ENCODE measurements at regions not wholly inside any gene's neighbourhood (a gene's known extent, or its start where the extent isn't known, plus 50 kb on each side); places are given as distances from the start of the nearest gene placed in this dataset.
"Not testable (repeated sequence)": the region's sequence is repeated elsewhere in the genome, so short reads cannot be mapped to it uniquely, and the experiment has no call there.

- H3K36me3 Mint-ChIP-seq: peaks cover 53% of the 10 kb centered on the region
- H3K4me3 Mint-ChIP-seq; H3K4me1 Mint-ChIP-seq; POLR2A ChIA-PET; H3K27ac Mint-ChIP-seq; DNase-seq (ENCODE audit: low spot score); ATAC-seq; CTCF ChIA-PET: not testable (repeated sequence)
- H3K9me3 Mint-ChIP-seq: peaks cover 68% of the 10 kb centered on the region
- H3K27me3 Mint-ChIP-seq (ENCODE audit: low read depth): peaks cover 11% of the 10 kb centered on the region
These were observed 156.7 kb upstream of the HDDC2 start for GRCh38 chr6:125458493-125458892.

- POLR2A ChIA-PET; CTCF ChIA-PET; H3K4me3 Mint-ChIP-seq; H3K27ac Mint-ChIP-seq; H3K27me3 Mint-ChIP-seq (ENCODE audit: low read depth); DNase-seq (ENCODE audit: low spot score); ATAC-seq: not testable (repeated sequence)
- H3K9me3 Mint-ChIP-seq: peaks cover 54% of the 10 kb centered on the region
- peaks cover 14% of the 10 kb centered on the region for H3K4me1 Mint-ChIP-seq
- peaks cover 37% of the 10 kb centered on the region for H3K36me3 Mint-ChIP-seq
These were observed 163.6 kb upstream of the HDDC2 start for GRCh38 chr6:125465332-125465731.

GRCh38 chr6:125469915-125470314 is 168.1 kb upstream of the HDDC2 start:
- peaks cover 24% of the 10 kb centered on the region for H3K4me1 Mint-ChIP-seq

GRCh38 chr6:125471667-125472066 is 169.9 kb upstream of the HDDC2 start:
- H3K9me3 Mint-ChIP-seq: peaks cover 11% of the 10 kb centered on the region
- ChIA-PET CTCF (no interaction called here), POLR2A (no interaction called here)
- H3K4me1 Mint-ChIP-seq: peaks cover 24% of the 10 kb centered on the region
- H3K27ac Mint-ChIP-seq: 0 out of 2 replicates have a peak overlapping the region, but pooled peaks have one; percentile 4
- peak; percentile 26; the same call in 1 of the 2 replicates for ATAC-seq
- H3K36me3 Mint-ChIP-seq: peaks cover 3% of the 10 kb centered on the region
- DNase-seq (ENCODE audit: low spot score): no peak
- no peak overlapping the region for H3K4me3 Mint-ChIP-seq
- no peaks in the 10 kb centered on the region for H3K27me3 Mint-ChIP-seq (ENCODE audit: low read depth)
- TF ChIP-seq USF1 (CRISPR knock-in tag; IDR thresholded peaks at IDR 0.05) (no peak), OVOL2 (CRISPR knock-in tag; IDR thresholded peaks at IDR 0.05; ENCODE audit: borderline replicate concordance) (no peak), FOXK1 (CRISPR knock-in tag; IDR thresholded peaks at IDR 0.05) (no peak), ARID4B (CRISPR knock-in tag; IDR thresholded peaks at IDR 0.05; ENCODE audit: borderline replicate concordance) (no peak), CDX4 (CRISPR knock-in tag; IDR thresholded peaks at IDR 0.05; ENCODE audit: borderline replicate concordance) (no peak), ZNF232 (CRISPR knock-in tag; IDR thresholded peaks at IDR 0.05) (no peak), ZNF425 (CRISPR knock-in tag; conservative IDR thresholded peaks at IDR 0.05) (no peak), AFF4 (CRISPR knock-in tag; IDR thresholded peaks at IDR 0.05; ENCODE audit: borderline replicate concordance) (no peak)

More at GRCh38 chr6:125469915-125470314, 168.1 kb upstream of the HDDC2 start:
- POLR2A ChIA-PET: interaction anchor here (1.1 kb wide), 1 partner anchor 16 kb away, joined by 5 read pairs; no protein-coding TSS in a partner anchor
- Mint-ChIP-seq H3K27ac (no peak overlapping the region), H3K36me3 (peaks cover 21% of the 10 kb centered on the region), H3K27me3 (ENCODE audit: low read depth) (0 out of 2 replicates have a peak, but pooled peaks cover 2% of the 10 kb centered on the region), H3K4me3 (no peak overlapping the region), H3K9me3 (peaks cover 29% of the 10 kb centered on the region)
- CTCF ChIA-PET: interaction anchor here (1.0 to 1.2 kb wide), 2 partner anchors 282 to 289 kb away, joined by 3 read pairs; no protein-coding TSS in a partner anchor
- TF ChIP-seq ATF3 (CRISPR knock-in tag; conservative IDR thresholded peaks at IDR 0.05) (no peak), ZNF263 (CRISPR knock-in tag; IDR thresholded peaks at IDR 0.05; ENCODE audit: low read depth) (no peak)
- no peak for DNase-seq (ENCODE audit: low spot score)
- no peak for ATAC-seq

All from WTC11 (cell line).